HG03066 (cell line): ENCODE measurements at regions not wholly inside any gene's neighbourhood (a gene's known extent, or its start where the extent isn't known, plus 50 kb on each side); places are given as distances from the start of the nearest gene placed in this dataset.
"Not testable (repeated sequence)": the region's sequence is repeated elsewhere in the genome, so short reads cannot be mapped to it uniquely, and the experiment has no call there.

ENCODE experiments used
- ATAC-seq: cut with Tn5 transposase; IDR thresholded peaks from one replicate; pipeline ENCODE4 v1.9.1; 2021; ENCODE audit warnings: low read depth; ENCODE audit not compliant: unreplicated experiment

GRCh38 chr5:99478450-99478849 is 549.6 kb upstream of the CHD1 start:
- not testable (repeated sequence) for ATAC-seq

- ATAC-seq, result not testable (repeated sequence)
Measured at GRCh38 chr5:99473328-99473727, 544.5 kb upstream of the CHD1 start.

GRCh38 chr5:99471726-99472125 is 542.9 kb upstream of the CHD1 start:
- ATAC-seq, result not testable (repeated sequence)

GRCh38 chr5:99471178-99471577 is 542.4 kb upstream of the CHD1 start:
- not testable (repeated sequence) for ATAC-seq

GRCh38 chr5:99470636-99471035 is 541.8 kb upstream of the CHD1 start:
- ATAC-seq, result not testable (repeated sequence)

- no peak for ATAC-seq
Measured at GRCh38 chr5:99460701-99461100, 531.9 kb upstream of the CHD1 start.

- no peak for ATAC-seq
Measured at GRCh38 chr5:99453196-99453595, 524.4 kb upstream of the CHD1 start.

GRCh38 chr5:99449786-99450185 is 521.0 kb upstream of the CHD1 start:
- ATAC-seq, result no peak

GRCh38 chr5:99445805-99446204 is 517.0 kb upstream of the CHD1 start:
- no peak for ATAC-seq

GRCh38 chr5:99441235-99441634 is 512.4 kb upstream of the CHD1 start:
- ATAC-seq, result no peak

- no peak for ATAC-seq
Measured at GRCh38 chr5:99438619-99439018, 509.8 kb upstream of the CHD1 start.

GRCh38 chr5:99437986-99438385 is 509.2 kb upstream of the CHD1 start:
- ATAC-seq, result no peak

- not testable (repeated sequence) for ATAC-seq
Measured at GRCh38 chr5:99423396-99423795, 494.6 kb upstream of the CHD1 start.

- not testable (repeated sequence) for ATAC-seq
Measured at GRCh38 chr5:99418640-99419039, 489.8 kb upstream of the CHD1 start.

GRCh38 chr5:99410386-99410785 is 481.6 kb upstream of the CHD1 start:
- not testable (repeated sequence) for ATAC-seq

- not testable (repeated sequence) for ATAC-seq
Measured at GRCh38 chr5:99404764-99405302, 476.0 kb upstream of the CHD1 start.

GRCh38 chr5:99400571-99400970 is 471.8 kb upstream of the CHD1 start:
- ATAC-seq, result not testable (repeated sequence)

GRCh38 chr5:99398976-99399375 is 470.2 kb upstream of the CHD1 start:
- no peak for ATAC-seq

GRCh38 chr5:99386406-99387077 is 457.7 kb upstream of the CHD1 start:
- ATAC-seq, result no peak

- ATAC-seq, result no peak
Measured at GRCh38 chr5:99379187-99379586, 450.4 kb upstream of the CHD1 start.

- ATAC-seq, result no peak
Measured at GRCh38 chr5:99378443-99378842, 449.6 kb upstream of the CHD1 start.

GRCh38 chr5:99369797-99370593 is 441.2 kb upstream of the CHD1 start:
- ATAC-seq, result no peak
